Occipital lobe (tissue), 1 donor: ENCODE measurements at regions not wholly inside any gene's neighbourhood (a gene's known extent, or its start where the extent isn't known, plus 50 kb on each side); places are given as distances from the start of the nearest gene placed in this dataset.
A peak's percentile ranks its signal among the peaks of the same experiment; 100 is the strongest.

ENCODE experiments used
- DNase-seq: peaks from one replicate; lab custom pipeline; 2025; lab: John Stamatoyannopoulos, UW

DNA sequence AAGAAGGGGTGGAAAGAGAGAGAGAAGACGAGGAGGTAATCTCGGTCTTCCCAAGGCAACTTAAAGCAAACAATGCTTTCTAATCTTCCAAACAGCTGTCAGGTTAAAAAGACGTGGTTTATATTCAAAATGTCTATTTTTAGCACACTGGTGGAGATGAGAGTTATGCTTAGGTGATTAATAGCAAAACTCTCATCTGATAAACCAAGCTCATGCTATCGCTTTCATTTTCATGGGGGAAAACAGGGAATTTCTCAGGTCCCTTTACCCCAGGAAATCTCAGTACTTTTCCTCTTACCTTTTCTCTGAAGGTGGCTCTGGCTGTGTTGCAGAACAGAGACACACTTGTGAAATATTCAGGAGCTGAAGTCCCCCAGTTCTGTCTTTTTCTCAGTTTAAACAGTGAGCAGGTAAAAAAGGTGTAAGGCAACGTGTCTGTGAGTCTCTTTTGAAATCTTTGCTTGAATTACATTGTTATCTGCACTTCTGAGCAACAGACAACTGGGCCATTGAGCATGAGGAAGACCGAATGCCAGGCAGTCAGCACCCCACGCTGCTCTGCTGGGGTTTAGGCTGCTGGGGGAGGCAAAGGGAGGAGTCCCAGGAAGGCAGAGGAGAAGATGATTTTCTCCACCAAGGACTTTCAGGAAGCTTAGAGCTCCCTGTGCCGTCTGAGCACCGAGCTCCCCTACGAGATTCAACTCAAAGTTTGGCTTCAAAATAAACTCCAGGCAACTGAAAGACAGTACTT is 759.3 kb downstream of the BCL11B start:
- DNase-seq: no peak

DNA sequence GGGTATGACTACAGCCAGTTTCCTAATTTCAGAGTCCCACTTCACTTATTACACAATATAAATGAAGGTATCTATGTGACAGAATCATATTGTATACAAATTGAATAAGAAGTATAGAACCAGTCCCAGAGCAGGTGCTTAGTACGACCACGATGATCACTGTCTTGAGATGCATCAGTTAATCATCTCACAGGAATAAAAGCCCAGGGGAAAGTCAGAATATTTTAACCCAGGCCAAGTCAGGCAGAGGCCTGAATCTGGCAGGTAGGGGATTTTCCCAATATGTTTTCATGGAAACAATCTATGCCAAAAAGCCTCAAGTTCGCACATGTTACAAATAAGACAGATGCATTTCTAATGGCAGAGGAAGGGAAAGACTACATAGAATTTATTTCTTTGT is 758.4 kb downstream of the BCL11B start:
- no peak for DNase-seq

DNA sequence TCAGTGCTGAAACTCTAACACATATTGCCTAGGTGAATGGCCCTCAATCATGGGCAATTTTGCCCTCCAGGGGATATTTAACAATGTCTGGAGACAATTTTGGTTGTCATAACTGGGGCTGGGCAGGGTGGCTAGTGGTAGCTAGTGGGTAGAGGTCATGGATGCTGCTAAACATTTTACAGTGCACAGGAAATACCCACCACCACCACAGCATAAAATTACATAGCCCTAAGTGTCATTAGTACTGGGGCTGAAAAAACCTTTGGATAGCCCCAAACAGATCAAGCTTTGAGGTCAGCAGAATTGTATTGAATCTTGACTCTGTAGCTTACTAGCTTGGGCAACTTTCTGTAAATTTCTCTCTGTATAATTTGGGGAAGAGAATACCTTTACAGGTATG is 758.0 kb downstream of the BCL11B start:
- DNase-seq: no peak

DNA sequence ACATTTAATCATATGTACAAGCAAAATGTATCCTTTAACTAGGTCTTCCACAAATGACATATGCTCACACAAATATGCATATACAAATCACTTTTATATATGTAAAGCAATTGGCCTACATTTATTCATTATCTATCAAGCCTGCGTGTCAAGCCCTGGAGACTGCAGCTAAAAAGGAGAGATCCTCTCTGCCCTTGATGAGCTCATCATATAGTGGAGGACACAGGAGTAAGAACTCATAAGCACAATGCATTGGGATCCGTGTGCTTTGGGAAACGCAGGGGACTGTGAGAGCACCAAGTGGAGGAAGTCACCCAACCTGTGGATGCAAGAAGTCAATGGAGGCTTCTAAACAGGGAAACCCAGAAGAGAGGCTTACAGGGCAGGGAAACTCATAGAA is 735.7 kb downstream of the BCL11B start:
- DNase-seq: no peak

DNA sequence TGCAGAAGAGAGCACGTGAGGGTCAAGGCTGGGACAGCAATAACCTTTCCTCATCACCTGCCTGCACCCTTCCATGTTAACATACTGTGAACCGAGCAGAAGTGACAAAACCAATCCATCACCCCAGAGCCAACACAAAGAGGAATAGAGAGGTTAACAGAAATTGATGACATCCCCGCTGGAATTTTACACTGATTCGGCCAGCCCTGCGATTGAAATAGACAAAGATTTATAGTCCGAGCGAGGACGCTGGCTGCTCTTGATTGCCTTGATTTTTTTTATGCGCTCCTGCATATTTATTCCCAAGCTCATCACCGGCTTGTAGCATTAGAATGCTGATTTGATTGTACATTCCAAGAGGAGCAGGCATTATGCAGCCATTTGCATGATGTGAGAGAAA is 729.7 kb downstream of the BCL11B start:
- no peak for DNase-seq

DNA sequence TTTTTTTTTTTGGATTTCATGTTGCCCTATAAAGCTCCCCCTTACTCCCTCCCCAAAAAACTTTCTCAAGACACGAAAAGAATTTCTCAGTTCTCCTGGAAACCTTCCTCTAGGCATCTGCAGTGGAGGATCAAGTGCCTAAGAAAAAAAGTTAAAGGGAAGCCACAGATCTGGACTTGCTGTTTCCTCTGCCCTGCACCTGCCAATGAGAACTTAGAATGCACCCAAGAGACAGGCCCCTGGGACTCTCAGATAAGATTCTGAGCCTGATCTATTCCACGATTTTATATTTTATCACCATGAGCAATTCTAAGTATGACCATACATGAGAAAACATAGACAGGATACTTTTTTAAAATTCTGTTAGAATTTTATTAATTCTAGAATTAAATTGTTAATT is 728.9 kb downstream of the BCL11B start:
- no peak for DNase-seq

DNA sequence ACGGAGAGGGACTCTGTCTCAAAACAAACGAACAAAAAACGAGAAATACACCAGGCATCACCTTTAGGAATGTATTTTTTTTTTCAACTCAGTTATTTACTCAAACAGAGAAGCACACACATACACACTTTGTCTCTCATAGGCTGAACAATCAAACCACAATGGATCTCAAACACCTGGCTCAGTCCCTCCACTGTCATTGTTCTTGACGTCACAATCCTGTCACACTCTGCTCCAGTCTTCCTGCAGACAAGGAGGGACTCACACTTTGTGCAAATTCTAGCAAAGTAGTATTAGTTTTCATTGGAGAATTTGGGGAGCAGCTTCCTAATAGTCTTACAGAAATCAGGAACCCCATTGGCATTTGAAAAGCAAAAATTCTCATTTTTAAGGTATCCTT is 727.8 kb downstream of the BCL11B start:
- DNase-seq: no peak

DNA sequence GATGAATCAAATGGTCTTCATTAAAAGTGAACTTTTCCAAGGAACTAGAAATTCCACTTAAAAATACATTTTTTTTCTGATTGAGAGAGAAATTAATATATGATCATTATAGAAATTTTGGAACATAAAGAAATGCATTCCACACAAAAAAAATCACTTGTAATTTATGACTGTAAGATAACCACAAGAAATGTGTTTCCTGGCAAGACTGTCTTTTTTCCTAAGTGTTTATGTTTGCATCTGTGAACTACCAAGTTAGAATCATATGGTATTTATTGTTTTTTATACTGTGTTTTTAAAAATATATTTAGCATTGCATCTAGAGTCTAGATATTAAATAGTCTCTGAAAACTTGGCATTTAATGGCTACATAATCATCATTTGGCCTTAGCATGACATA is 726.8 kb downstream of the BCL11B start:
- no peak for DNase-seq

DNA sequence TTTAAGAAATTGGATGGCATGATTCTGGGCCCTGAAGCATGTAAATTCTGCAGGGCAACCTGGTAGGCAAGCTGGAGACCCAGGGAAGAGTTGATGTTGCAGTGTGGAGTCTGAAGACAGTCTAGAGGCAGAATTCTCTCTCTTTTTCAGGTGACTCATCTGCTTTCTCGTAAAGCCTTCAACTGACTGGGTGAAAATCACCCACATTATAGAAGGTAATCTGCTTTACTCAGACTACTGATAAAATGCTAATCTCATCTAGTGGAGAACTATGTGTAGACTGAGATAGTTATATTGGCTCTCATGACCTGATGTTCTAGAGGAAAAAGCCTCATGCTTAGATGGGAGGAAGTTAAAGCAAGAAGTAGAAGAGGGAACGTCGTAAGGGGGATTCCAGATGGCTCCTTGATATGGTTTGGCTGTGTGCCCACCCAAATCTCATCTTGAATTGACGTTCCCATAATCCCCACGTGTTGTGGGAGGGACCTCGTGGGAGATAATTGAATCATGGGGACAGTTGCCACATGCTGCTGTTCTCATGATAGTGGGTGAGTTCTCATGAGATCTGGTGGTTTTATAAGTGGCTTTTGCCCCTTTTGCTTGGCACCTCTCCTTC is 723.8 kb downstream of the BCL11B start:
- DNase-seq: no peak

DNA sequence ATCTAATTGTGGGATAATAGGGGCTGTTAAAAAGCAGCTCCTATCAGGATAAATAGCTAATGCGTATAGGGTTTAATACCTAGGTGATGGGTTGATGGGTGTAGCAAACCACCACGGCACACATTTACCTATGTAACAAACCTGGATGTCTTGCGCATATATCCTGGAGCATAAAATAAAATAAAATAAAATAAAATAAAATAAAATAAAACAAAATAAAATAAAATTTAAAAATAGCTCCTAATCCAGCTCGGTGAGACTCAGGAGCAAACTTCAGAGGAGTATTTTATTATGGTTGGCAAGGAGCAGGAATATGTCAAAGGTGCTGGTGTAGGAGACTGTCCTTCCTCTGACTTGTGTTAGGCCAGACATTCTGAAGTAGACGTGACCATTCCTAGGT is 721.0 kb downstream of the BCL11B start:
- DNase-seq: no peak

DNA sequence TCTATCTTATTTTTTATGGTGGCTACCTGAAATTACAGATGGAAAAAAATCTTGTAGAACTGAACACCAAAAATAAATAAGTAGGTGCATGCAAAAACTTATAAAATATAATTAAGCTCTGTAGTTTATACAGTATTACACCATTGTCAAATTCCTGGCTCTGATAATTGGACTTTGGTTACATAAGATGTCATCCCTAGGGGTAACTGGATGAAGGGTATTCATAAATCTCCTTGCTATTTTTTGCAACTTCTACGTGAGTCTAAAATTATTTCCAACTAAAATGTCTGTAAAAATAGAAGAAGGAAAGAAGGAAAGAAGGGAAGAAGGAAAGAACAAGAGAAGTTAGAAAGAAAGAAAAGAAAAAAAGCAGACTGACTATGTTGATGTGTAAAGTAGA is 716.6 kb downstream of the BCL11B start:
- DNase-seq: no peak

DNA sequence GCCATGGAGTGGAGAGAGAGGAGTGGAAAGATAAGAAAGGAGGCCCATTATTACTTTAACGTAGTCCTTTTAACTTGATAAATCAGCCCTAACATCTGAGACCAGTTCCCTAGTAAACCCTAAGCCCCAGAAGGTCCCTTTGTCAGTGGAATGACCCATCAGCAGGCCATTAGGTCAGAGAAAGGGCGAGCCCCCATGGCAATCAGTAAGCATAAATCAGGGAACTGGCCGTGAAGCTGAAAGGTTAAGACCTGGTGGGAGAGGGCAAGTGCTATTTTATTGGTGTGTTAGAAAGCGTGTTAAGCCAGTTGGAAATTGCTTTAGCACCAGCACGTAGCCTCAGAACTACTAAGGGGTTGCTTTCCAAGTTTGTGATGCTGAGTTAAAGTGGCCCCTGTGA is 708.0 kb downstream of the BCL11B start:
- no peak for DNase-seq

DNA sequence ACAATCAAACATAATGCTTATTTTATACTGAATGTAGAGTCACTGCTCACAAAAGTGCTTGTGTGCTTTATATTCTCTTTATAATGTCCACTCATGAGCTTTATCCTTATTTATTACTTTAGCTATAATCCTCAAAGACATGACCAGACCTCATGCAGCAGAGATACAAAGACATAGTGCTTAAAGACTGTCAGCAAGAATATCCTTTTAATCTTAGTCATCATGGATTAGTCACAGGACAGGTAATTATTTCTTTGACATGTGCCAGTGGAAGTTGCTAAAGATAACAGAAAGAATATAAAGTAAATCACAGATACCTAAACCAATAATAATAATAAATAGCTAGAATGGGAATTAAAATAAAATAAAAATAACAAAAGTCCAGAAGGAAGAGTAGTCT is 707.5 kb downstream of the BCL11B start:
- DNase-seq: no peak

DNA sequence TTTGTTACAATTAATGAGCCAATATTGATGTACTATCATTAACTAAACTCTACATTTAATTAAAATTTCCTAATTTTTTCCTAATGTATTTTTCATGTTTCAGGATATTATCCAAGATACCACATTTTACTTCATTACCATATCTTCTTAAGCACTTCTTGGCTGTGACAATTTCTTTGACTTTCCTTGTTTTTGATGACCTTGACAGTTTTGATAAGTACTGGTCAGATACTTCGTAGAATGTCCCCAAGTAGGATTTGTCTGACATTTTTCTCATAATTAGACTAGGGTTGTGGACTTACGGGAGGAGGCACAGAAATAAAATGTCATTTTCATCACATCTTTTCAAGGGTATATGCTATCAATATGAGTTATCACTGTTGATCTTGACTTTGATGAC is 700.9 kb downstream of the BCL11B start:
- no peak for DNase-seq

DNA sequence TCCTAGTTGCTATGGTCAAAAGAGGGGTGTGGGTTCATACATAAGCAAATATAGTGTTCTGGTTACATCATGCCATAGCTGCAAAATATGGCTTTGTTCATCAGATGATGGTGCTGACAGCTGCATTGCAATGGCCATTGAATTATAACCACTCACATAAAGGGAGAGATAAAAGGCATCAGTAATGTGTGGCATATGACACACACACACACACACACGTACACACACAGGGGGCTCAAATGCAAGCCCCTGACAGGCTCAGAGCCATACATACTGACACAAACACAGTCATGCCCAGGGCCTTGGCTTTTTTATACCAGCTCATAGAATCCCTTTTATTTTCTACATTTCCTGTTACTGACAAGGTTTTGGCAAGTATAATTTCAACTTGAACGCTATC is 698.9 kb downstream of the BCL11B start:
- no peak for DNase-seq

DNA sequence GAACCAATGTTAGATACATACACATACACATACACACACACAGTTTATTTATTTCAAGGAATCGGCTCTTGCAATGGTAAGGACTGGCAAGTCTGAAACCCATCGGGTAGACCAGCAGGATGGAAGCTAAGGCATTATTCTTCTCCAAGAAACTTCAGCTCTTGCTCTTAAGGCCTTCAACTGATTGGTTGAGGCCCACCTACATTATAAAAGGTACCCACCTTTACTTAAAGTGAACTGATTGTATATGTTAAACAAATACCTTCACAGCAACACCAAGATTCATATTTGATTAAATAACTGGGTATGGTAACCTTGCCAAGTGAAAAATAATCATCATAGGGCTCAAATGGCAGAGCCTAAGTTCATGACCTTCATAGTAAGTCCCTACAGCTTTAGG is 695.5 kb downstream of the BCL11B start:
- DNase-seq: no peak

DNA sequence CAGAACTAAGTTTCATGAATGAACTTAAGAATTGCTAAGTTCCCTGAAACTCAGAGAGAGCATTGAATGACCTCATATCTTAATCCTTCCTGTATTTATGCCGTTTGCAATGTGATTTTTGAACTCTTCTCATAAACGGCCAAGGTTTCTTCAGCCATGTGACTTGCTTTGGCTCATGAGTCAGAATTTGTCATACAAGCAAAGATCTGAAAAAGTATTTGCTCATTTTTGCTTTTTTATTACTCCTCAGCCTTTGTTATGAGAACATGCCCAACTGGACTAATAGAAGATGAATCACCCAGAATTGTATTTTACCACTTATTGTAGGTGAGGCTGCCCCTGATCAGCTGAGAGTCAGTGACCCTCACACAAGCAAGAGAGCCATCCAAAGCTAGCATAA is 693.8 kb downstream of the BCL11B start:
- no peak for DNase-seq

DNA sequence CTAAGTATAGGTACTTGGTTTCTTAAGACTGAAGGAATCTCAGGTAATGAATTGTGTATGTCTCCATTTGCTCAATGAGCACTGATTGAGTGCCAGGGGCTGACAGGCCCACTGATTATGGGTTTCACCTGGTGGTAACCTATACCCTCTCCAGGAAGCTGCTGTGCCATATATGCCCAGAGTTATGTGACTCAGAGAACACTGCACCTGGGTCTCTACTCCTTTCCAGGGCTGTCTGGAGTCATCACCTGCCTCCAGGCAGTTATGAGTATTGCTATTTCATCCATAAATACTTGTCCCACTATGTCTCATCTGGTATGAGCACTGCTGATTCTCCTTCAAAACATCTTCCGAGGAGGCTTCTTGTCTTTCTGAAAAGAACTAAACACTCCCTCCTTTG is 692.9 kb downstream of the BCL11B start:
- DNase-seq: no peak

DNA sequence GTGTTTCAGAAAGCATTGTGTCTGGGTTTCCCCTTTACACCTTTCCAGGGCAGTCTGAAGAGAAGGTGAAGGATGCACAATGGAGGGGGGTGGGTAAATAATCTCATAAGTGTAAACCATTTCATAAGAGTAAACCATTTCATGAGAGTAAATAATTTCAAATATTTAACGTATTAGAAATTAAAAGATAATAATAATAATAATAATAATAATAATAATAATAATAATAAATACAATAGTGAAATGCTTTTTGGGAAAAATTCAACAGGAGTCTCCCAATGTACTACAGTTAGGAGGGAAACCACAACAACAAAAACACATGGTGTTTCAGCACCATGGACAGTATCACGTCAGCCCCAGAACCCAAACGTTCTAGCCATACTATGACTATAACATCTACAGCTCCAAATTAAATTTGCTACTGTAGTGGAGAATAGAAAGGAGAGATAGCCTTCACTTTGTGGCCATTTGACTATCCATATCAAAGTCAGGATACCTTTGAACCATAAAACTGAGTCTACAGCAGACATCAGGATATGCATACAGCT is 691.8 kb downstream of the BCL11B start:
- no peak for DNase-seq

DNA sequence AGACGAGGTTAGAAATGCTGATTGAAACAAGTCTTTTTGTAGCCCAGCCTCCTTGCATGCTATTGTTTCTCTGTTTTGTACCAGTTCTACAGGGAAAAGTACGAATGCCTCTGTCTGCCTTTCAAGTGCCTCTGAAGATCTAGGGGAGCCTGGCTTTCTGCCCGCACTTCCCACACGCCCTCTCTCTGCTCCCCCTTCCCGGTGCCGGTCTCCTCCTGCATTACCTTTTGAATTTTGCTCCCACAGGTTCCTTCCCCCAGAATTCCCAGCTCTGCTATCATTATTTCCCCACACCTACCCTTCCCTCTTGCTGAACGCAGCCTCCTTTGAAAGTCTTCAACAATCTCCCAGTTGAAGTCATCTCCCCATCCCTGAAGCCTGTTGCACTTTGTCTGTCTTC is 689.7 kb downstream of the BCL11B start:
- DNase-seq: no peak

DNA sequence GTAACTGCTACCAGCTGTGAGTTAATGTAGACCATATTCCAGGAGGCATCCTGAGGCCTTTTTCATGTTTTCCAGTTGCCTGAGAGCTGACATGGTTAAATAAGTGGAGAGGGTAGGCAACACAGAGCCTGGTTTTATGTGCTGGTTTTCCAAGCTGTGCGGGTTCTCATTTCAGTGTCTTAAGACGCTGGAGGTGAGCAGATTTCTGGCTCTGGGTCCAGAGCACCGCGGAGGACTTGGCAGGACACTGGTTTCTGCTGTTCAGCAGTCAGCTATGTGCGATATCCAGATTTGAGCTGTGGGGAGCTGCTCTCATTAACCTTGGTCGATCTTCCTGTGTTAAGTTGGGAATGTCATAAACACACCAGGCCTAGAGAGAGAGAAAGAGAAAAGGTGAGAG is 680.8 kb downstream of the BCL11B start:
- no peak for DNase-seq

DNA sequence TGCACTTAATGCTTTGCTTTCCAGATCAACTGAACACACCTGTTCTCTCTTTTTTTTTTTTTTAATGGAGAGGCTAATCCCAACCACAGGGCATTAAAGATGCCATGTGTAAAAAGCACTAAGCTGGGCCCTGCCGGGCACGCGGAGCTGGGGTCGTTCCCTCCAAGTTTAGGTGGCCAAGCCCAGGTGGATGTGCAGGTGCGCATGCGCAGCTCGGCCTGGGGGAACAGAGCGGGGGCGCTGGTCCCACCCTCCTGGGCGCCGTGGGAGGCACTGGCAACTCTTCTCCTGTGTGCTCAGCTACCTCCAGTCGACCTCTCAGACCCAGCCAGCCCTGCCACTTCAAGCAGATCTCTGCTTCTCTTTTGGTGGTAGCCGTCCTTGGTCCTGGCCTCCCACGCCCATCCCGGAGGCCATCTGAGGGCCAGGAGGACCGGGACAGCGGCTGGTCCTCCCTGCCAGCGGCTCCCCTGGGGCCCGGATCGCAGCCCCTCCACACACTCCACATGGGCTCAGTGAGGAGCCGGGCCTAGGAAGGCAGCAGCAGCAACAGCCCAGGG is 679.3 kb downstream of the BCL11B start:
- no peak for DNase-seq

DNA sequence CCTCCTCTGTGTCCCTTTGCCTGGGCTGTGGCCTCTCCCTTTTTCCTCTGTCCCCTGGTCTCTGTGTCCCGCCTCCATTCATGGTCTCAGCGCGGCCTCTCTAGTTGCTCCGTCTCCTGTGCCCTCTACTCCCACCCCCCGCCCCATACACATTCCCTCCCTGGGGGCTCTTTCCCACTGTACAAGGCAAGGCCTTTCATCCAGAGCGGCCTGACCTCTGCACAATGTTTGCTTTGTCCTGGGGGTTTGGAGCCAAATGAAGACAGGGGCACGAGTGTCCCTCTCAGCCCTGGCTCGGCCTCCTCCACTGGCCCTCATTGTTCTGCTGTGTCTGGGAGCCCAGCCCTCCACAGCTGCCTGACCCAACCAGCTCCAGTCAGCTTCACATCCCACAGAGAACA is 678.6 kb downstream of the BCL11B start:
- DNase-seq: peak; percentile 81
